ENCODE measurements at regions not wholly inside any gene's neighbourhood (a gene's known extent, or its start where the extent isn't known, plus 50 kb on each side); places are given as distances from the start of the nearest gene placed in this dataset.
"Not testable (repeated sequence)": the region's sequence is repeated elsewhere in the genome, so short reads cannot be mapped to it uniquely, and the experiment has no call there.

DNA sequence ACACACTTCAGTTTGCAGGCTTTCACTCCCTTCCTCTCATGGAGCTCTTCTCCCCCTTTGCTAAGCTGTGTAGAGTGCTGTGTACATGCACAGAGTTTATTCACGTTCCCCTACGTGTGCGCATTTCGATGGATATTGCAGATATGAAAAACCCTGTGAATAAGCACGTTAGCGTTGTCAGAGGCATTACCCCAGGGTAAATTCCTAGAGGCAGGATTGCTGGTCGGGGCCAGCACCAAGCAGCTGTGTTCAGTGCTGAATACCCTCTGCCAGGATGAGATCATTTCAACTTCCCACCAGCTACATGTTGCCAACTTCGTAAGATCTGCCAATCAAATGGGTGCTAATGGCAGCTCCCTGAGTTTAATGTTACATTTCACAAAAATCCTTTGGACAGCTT is 172.3 kb upstream of the PPP1R26 start:
- no peaks in the 10 kb centered on the region for H3K9me1 ChIP-seq (ENCODE audit: control insufficient read depth, insufficient read depth, low read length)
- H2AFZ ChIP-seq (ENCODE audit: low read depth, low read length) = no peak overlapping the region
- no peak overlapping the region for H3K4me3 ChIP-seq
- in situ Hi-C loops (cut with MboI) = no loop called here
- H3K27me3 ChIP-seq (ENCODE audit: control insufficient read depth in 2 of 2, insufficient read depth in 2 of 2, low read length in 2 of 2) = peaks cover 13 to 48% of the 10 kb centered on the region in 2 experiments; a peak in 3 of 5 replicates
- intact Hi-C loops (cut with micrococcal nuclease) = no loop called here
- TF ChIP-seq, protein P1, sequence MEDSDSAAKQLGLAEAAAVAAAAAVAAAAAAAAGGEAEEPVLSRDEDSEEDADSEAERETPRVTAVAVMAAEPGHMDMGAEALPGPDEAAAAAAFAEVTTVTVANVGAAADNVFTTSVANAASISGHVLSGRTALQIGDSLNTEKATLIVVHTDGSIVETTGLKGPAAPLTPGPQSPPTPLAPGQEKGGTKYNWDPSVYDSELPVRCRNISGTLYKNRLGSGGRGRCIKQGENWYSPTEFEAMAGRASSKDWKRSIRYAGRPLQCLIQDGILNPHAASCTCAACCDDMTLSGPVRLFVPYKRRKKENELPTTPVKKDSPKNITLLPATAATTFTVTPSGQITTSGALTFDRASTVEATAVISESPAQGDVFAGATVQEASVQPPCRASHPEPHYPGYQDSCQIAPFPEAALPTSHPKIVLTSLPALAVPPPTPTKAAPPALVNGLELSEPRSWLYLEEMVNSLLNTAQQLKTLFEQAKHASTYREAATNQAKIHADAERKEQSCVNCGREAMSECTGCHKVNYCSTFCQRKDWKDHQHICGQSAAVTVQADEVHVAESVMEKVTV (CRISPR knock-in tag; IDR thresholded peaks at IDR 0.05) = no peak
- TF ChIP-seq ZNF589 (CRISPR knock-in tag; IDR thresholded peaks at IDR 0.05; ENCODE audit: low read depth) = no peak
- TF ChIP-seq MAFK (IDR thresholded peaks at IDR 0.05; ENCODE audit: low read length) = no peak
- no peaks in the 10 kb centered on the region for H4K20me1 ChIP-seq (replicated peaks; ENCODE audit: control insufficient read depth, insufficient read depth, low read length)
- no peaks in the 10 kb centered on the region for H3K79me2 ChIP-seq (ENCODE audit: control insufficient read depth, insufficient read depth, low read length)
- no peaks in the 10 kb centered on the region for H3K36me3 ChIP-seq (ENCODE audit: control insufficient read depth, insufficient read depth, low read length)
- FAIRE-seq (no peak), DNase-seq (ENCODE audit: extremely low read depth in 1 of 4, low spot score in 3 of 4) (no peak), ATAC-seq (no peak)
- H3K27ac ChIP-seq (ENCODE audit: extremely low read depth, low read depth, low read length) = no peak overlapping the region
- CTCF ChIA-PET (ENCODE audit: low intra/inter-chr PET ratio) = no interaction called here
- no peak overlapping the region for H3K9ac ChIP-seq (ENCODE audit: insufficient read depth in 1 of 2, low read depth in 2 of 2, low read length in 2 of 2)
- H3K4me1 ChIP-seq (replicated peaks in 1 of 2; ENCODE audit: control insufficient read depth in 2 of 2, insufficient read depth in 2 of 2, low read length in 2 of 2) = no peaks in the 10 kb centered on the region
- 1% methylated on average over 8 of the region's 8 CpGs for WGBS (ENCODE audit: insufficient coverage, low coverage, missing lambda C conversion rate)
- POLR2A ChIA-PET = interaction anchor here (0.6 kb wide), 1 partner anchor 17 kb away, joined by 3 read pairs; no protein-coding TSS in a partner anchor
- BruUV-seq (replicated peaks) = no TSS peak
- no peak overlapping the region for H3K4me2 ChIP-seq (ENCODE audit: insufficient read depth, low read length)
- no peaks in the 10 kb centered on the region for H3K9me3 ChIP-seq (replicated peaks; ENCODE audit: control insufficient read depth, insufficient read depth, low read depth, low read length)

DNA sequence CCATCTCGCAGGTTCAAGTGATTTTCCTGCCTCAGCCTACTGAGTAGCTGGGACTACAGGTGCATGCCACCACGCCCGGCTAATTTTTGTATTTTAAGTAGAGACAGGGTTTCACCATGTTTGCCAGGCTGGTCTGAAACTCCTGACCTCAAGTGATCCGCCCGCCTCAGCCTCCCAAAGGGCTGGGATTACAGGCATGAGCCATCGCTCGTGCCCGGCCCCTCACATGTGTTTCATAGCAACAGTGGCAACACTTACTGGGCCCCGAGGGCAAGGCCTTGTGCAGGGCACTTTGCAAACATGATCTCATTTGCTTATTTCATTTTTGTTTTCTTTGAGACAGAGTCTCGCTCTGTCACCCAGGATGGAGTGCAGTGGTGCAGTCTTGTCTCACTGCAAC is 171.7 kb upstream of the PPP1R26 start:
- H3K27ac ChIP-seq (ENCODE audit: extremely low read depth, low read depth, low read length); CTCF ChIA-PET (ENCODE audit: low intra/inter-chr PET ratio); H2AFZ ChIP-seq (ENCODE audit: low read depth, low read length); BruUV-seq (replicated peaks); H3K9me1 ChIP-seq (ENCODE audit: control insufficient read depth, insufficient read depth, low read length); H3K9ac ChIP-seq (ENCODE audit: insufficient read depth in 1 of 2, low read depth in 2 of 2, low read length in 2 of 2); DNase-seq (ENCODE audit: extremely low read depth in 1 of 4, low spot score in 3 of 4); H4K20me1 ChIP-seq (replicated peaks; ENCODE audit: control insufficient read depth, insufficient read depth, low read length); H3K79me2 ChIP-seq (ENCODE audit: control insufficient read depth, insufficient read depth, low read length); ATAC-seq; H3K9me3 ChIP-seq (replicated peaks; ENCODE audit: control insufficient read depth, insufficient read depth, low read depth, low read length); H3K4me1 ChIP-seq (replicated peaks in 1 of 2; ENCODE audit: control insufficient read depth in 2 of 2, insufficient read depth in 2 of 2, low read length in 2 of 2); in situ Hi-C loops (cut with MboI); H3K4me2 ChIP-seq (ENCODE audit: insufficient read depth, low read length); FAIRE-seq; H3K4me3 ChIP-seq; intact Hi-C loops (cut with micrococcal nuclease); H3K36me3 ChIP-seq (ENCODE audit: control insufficient read depth, insufficient read depth, low read length): not testable (repeated sequence)
- H3K27me3 ChIP-seq (ENCODE audit: control insufficient read depth in 2 of 2, insufficient read depth in 2 of 2, low read length in 2 of 2) = peaks cover 11 to 42% of the 10 kb centered on the region in 2 experiments; a peak in 3 of 5 replicates
- POLR2A ChIA-PET = interaction anchor here (0.6 kb wide), 1 partner anchor 16 kb away, joined by 3 read pairs; no protein-coding TSS in a partner anchor
- WGBS (ENCODE audit: insufficient coverage, low coverage, missing lambda C conversion rate) = 1% methylated on average over 10 of the region's 10 CpGs

All from K562 (cell line).